HCT116 (cell line): ENCODE measurements at regions not wholly inside any gene's neighbourhood (a gene's known extent, or its start where the extent isn't known, plus 50 kb on each side); places are given as distances from the start of the nearest gene placed in this dataset.

Experiments
- ATAC-seq: fragments of 200-7000 bp; cut with Tn5 transposase; 2 replicates; pipeline ENCODE4 v1.9.1; 2020; ENCODE audit warnings: mild to moderate bottlenecking, moderate library complexity
- BruUV-seq: library from RNA; stranded (reverse); fragments of 400-500 nt; replicated peaks from 2 replicates; lab custom pipeline; 2021; lab: Mats Ljungman, UMichigan
- CTCF ChIA-PET: fragments of 300-600 bp; sonication (Branson Sonifier 250); formaldehyde crosslinking; loops from one replicate; lab custom pipeline; 2021; ENCODE audit warnings: antibody characterized with exemption; lab: Charles Lee
- POLR2A ChIA-PET: fragments of 300-600, 350-600 bp; sonication (Branson Sonifier 250); formaldehyde crosslinking; loops from one replicate; lab custom pipeline; 2021; ENCODE audit warnings: antibody characterized with exemption; lab: Charles Lee
- RAD21 ChIA-PET, 2 experiments: fragments of 300-600 bp; sonication (Branson Sonifier 250); formaldehyde crosslinking; loops; one replicate each; lab custom pipeline; 2023; ENCODE audit warnings: low total read pairs in 2 of 2; ENCODE audit not compliant: uncharacterized antibody in 2 of 2, unreplicated experiment in 2 of 2, low non-redundant PET in 1 of 2; lab: Charles Lee
- DNase-seq: peaks from one replicate; pipeline ENCODE4 v3.0.0-alpha.2; 2010; ENCODE audit warnings: low read depth, low spot score
- H2AFZ ChIP-seq: fragments of 200-600 bp; shearing (Covaris generic), sonication (generic); 2 replicates; pipeline ENCODE4 v1.6.1; 2017; ENCODE audit warnings: low read depth, mixed run types, mixed read lengths, antibody characterized with exemption, low read length; ENCODE audit not compliant: poor library complexity, severe bottlenecking
- H3K27ac ChIP-seq: 2 replicates; pipeline ENCODE4 v1.5.1; 2012; ENCODE audit warnings: low read depth, low read length
- H3K27me3 ChIP-seq: fragments of 200-600 bp; sonication (generic); 2 replicates; pipeline ENCODE4 v1.6.1; 2016; ENCODE audit warnings: mixed run types, low read length, mixed read lengths; ENCODE audit not compliant: insufficient read depth
- H3K36me3 ChIP-seq, 2 experiments: fragments of 200-500 bp in 1 of 2; fragments of 200-600 bp in 1 of 2; sonication (Bioruptor generic) in 1 of 2; sonication (generic) in 1 of 2; 2 replicates each; pipeline versions ENCODE4 v1.5.1 to v1.6.1; 2014 to 2016; ENCODE audit warnings: low read length in 2 of 2, inconsistent platforms in 1 of 2, mixed read lengths in 1 of 2, mixed run types in 1 of 2; ENCODE audit not compliant: insufficient read depth in 2 of 2, control insufficient read depth in 1 of 2
- H3K4me1 ChIP-seq, 2 experiments: fragments of 200-600 bp in 1 of 2; sonication (generic) in 1 of 2; 2 replicates each; pipeline versions ENCODE4 v1.5.1 to v1.6.1; 2012 to 2017; ENCODE audit warnings: low read length in 2 of 2, inconsistent platforms in 1 of 2, mild to moderate bottlenecking in 1 of 2, mixed read lengths in 1 of 2, mixed run types in 1 of 2, moderate library complexity in 1 of 2; ENCODE audit not compliant: insufficient read depth in 2 of 2, control insufficient read depth in 1 of 2
- H3K4me2 ChIP-seq: fragments of 200-600 bp; sonication (generic); 2 replicates; pipeline ENCODE4 v1.6.1; 2017; ENCODE audit warnings: mixed run types, low read length, mixed read lengths
- H3K4me3 ChIP-seq, 2 experiments: fragments of 200-600 bp in 1 of 2; sonication (generic) in 1 of 2; replicated peaks in 1 of 2; 2 replicates each; pipeline ENCODE4 v1.5.1; 2011 to 2016; ENCODE audit warnings: low read length in 2 of 2, control low read depth in 1 of 2, low read depth in 1 of 2, mild to moderate bottlenecking in 1 of 2, mixed read lengths in 1 of 2, mixed run types in 1 of 2
- H3K79me2 ChIP-seq: fragments of 200-600 bp; sonication (generic); 2 replicates; pipeline ENCODE4 v1.6.1; 2017; ENCODE audit warnings: mild to moderate bottlenecking, mixed run types, low read length, moderate library complexity, mixed read lengths; ENCODE audit not compliant: insufficient read depth
- H3K9ac ChIP-seq: fragments of 200-600 bp; sonication (generic); 2 replicates; pipeline ENCODE4 v1.6.1; 2016; ENCODE audit warnings: low read length, mixed read lengths
- H3K9me2 ChIP-seq: fragments of 200-600 bp; sonication (generic), shearing (Covaris generic); 2 replicates; pipeline ENCODE4 v1.6.1; 2017; ENCODE audit warnings: mixed run types, mild to moderate bottlenecking, moderate library complexity; ENCODE audit not compliant: insufficient read depth
- H3K9me3 ChIP-seq, 2 experiments: fragments of 200-500 bp in 1 of 2; fragments of 200-600 bp in 1 of 2; sonication (Bioruptor generic) in 1 of 2; sonication (generic) in 1 of 2; 2 replicates each; pipeline ENCODE4 v1.6.1; 2014 to 2017; ENCODE audit warnings: low read length in 2 of 2, mixed read lengths in 2 of 2, inconsistent platforms in 1 of 2, low read depth in 1 of 2, mild to moderate bottlenecking in 1 of 2, mixed run types in 1 of 2, moderate library complexity in 1 of 2; ENCODE audit not compliant: control insufficient read depth in 1 of 2, insufficient read depth in 1 of 2
- H4K20me1 ChIP-seq: fragments of 200-600 bp; sonication (generic), shearing (Covaris generic); 2 replicates; pipeline ENCODE4 v1.6.1; 2017; ENCODE audit warnings: mixed run types, mild to moderate bottlenecking, moderate library complexity; ENCODE audit not compliant: insufficient read depth
- REST ChIP-seq: IDR thresholded peaks from 2 replicates; pipeline ENCODE4 v1.6.1; 2012; ENCODE audit warnings: low read depth
- YY1 ChIP-seq: IDR thresholded peaks from 2 replicates; pipeline ENCODE4 v1.6.1; 2011; ENCODE audit warnings: low read length, low read depth, moderate library complexity, mild to moderate bottlenecking; ENCODE audit not compliant: insufficient replicate concordance; ENCODE audit errors: extremely low read depth
- ZNF274 ChIP-seq: fragments of 200-500 bp; sonication (Bioruptor generic); IDR thresholded peaks from 2 replicates; pipeline ENCODE4 v1.6.1; 2014; ENCODE audit warnings: mild to moderate bottlenecking, low read depth, low read length, inconsistent platforms
- intact Hi-C: fragments of 100-400 bp; cut with micrococcal nuclease; formaldehyde crosslinking; loops from 2 replicates; pipeline ENCODE4 v1.10.0; 2022

GRCh38 chr3:40878464-40878905 lies 320.8 kb upstream of the CTNNB1 start:
- RAD21 ChIA-PET = no interaction called here

More at GRCh38 chr3:40878464-40878905, 320.8 kb upstream of the CTNNB1 start:
- Histone ChIP-seq H3K27ac (no peak overlapping the region), H3K9me2 (0 out of 2 replicates have a peak, but pooled peaks cover 3% of the 10 kb centered on the region), H2AFZ (no peak overlapping the region), H3K9ac (no peak overlapping the region), H3K36me3 (no peaks in the 10 kb centered on the region), H4K20me1 (no peaks in the 10 kb centered on the region), H3K79me2 (no peaks in the 10 kb centered on the region), H3K4me1 (no peaks in the 10 kb centered on the region), H3K4me3 (no peak overlapping the region), H3K4me2 (no peak overlapping the region), H3K9me3 (no peaks in the 10 kb centered on the region), H3K27me3 (0 out of 2 replicates have a peak, but pooled peaks cover 1% of the 10 kb centered on the region)
- ATAC-seq (no peak), DNase-seq (no peak)
- intact Hi-C loops = no loop called here
- no TSS peak for BruUV-seq
- ChIA-PET CTCF (no interaction called here), POLR2A (no interaction called here)
- TF ChIP-seq REST (no peak), YY1 (no peak), ZNF274 (no peak)
